Right atrium auricular region (tissue), 2 donors: ENCODE measurements at regions not wholly inside any gene's neighbourhood (a gene's known extent, or its start where the extent isn't known, plus 50 kb on each side); places are given as distances from the start of the nearest gene placed in this dataset.

Experiments
- DNase-seq: peaks from one replicate; pipeline ENCODE4 v3.0.0-alpha.2; 2019; ENCODE audit warnings: low spot score
- H3K27ac ChIP-seq, 2 donors: fragments of 200-600 bp; sonication (generic); 1 replicate in 1 of 2; 2 replicates in 1 of 2; pipeline ENCODE4 v1.5.1; 2016 to 2019
- H3K27me3 ChIP-seq, 2 donors: fragments of 200-600 bp; sonication (generic); one replicate each; pipeline versions ENCODE4 v1.5.1 to v1.6.0; 2017 to 2019
- H3K36me3 ChIP-seq: fragments of 200-600 bp; sonication (generic); one replicate; pipeline ENCODE4 v1.5.1; 2016
- H3K4me1 ChIP-seq, 2 donors: fragments of 200-600 bp; sonication (generic); one replicate each; pipeline versions ENCODE4 v1.5.1 to v1.6.0; 2017 to 2019
- H3K4me3 ChIP-seq, 2 donors: fragments of 200-600 bp; sonication (generic); 1 replicate in 1 of 2; 2 replicates in 1 of 2; pipeline ENCODE4 v1.5.1; 2017 to 2019; ENCODE audit warnings: mild to moderate bottlenecking in 1 of 2, moderate library complexity in 1 of 2
- H3K9me3 ChIP-seq, 2 donors: fragments of 200-600 bp; sonication (generic); one replicate each; pipeline ENCODE4 v1.5.1; 2019
- TF ChIP-seq, protein P1 (sequence below), 2 donors: fragments of 200-600 bp; sonication (generic); IDR thresholded peaks; one replicate each; pipeline ENCODE4 v1.5.1; 2019; ENCODE audit warnings: antibody characterized with exemption in 2 of 2

DNA sequence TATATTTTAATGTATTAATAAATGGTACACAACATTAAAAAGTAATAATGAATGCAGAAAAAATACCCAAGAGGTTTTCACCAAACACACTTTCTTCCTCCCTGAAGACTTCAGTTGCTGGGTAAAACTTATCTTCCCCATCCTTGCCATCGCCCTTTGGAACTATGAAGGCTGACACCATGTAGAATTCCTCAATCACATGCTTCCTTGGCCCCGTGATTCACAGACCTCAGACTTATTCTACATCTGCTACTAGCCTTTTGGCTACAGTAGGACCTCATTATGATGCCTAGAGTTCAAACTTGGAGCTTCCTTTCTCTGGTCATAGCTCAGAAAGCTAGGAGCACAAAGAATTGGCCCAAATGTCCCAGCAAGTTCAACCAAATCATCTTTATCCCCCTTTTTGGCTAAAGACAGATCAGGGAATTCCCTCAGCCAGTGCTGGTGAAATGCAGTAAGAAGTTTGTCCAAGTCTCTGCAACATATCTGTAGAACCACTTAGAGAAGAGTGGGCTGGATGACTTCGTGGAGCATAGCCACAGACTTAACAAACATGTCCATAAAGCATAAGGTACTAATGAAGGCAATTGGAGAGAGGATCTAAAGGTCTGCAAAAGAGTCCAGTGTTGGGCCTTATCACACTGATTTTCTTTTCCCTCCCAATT, 253.5 kb downstream of the SEC61B start:
- Histone ChIP-seq H3K27me3 (no peaks in the 10 kb centered on the region), H3K27ac (no peak overlapping the region), H3K4me1 (peaks cover 0 to 5% of the 10 kb centered on the region in 2 donors), H3K4me3 (no peak overlapping the region), H3K9me3 (no peaks in the 10 kb centered on the region), H3K36me3 (no peaks in the 10 kb centered on the region)
- DNase-seq, result no peak
- TF ChIP-seq, protein P1, sequence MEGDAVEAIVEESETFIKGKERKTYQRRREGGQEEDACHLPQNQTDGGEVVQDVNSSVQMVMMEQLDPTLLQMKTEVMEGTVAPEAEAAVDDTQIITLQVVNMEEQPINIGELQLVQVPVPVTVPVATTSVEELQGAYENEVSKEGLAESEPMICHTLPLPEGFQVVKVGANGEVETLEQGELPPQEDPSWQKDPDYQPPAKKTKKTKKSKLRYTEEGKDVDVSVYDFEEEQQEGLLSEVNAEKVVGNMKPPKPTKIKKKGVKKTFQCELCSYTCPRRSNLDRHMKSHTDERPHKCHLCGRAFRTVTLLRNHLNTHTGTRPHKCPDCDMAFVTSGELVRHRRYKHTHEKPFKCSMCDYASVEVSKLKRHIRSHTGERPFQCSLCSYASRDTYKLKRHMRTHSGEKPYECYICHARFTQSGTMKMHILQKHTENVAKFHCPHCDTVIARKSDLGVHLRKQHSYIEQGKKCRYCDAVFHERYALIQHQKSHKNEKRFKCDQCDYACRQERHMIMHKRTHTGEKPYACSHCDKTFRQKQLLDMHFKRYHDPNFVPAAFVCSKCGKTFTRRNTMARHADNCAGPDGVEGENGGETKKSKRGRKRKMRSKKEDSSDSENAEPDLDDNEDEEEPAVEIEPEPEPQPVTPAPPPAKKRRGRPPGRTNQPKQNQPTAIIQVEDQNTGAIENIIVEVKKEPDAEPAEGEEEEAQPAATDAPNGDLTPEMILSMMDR (IDR thresholded peaks at IDR 0.05), result no peak

DNA sequence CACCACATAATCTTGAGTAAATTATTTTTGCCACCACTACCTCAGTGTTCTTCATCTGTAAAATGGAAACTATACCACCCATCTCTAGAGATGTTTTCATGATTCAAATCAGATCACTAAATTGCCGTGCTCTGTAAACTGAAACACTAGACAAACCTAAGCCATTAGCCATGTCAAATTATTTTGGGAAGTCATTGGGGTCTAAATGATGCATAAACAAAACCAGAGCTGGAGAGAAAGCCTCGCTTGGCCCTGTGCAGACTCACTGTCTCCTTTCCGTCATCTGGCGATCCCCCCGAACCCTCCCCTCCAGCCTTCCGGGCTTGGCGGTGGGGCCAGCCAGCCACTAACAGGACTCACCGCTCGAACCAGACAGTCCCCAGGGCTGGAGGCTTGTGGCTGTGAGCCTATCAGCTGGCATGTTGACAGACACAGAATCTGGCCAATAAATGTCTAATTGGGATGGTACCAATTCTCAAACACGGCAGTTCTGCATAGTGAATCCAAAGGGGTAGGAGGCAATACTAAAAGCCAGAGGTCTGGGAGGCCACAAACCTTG, 256.5 kb downstream of the SEC61B start:
- no peaks in the 10 kb centered on the region for H3K27me3 ChIP-seq
- peaks cover 0 to 5% of the 10 kb centered on the region in 2 donors for H3K4me1 ChIP-seq
- no peak overlapping the region for H3K4me3 ChIP-seq
- no peak for DNase-seq
- TF ChIP-seq, protein P1 (IDR thresholded peaks at IDR 0.05), result no peak
- no peaks in the 10 kb centered on the region for H3K36me3 ChIP-seq
- H3K27ac ChIP-seq, result no peak overlapping the region
- no peaks in the 10 kb centered on the region for H3K9me3 ChIP-seq

DNA sequence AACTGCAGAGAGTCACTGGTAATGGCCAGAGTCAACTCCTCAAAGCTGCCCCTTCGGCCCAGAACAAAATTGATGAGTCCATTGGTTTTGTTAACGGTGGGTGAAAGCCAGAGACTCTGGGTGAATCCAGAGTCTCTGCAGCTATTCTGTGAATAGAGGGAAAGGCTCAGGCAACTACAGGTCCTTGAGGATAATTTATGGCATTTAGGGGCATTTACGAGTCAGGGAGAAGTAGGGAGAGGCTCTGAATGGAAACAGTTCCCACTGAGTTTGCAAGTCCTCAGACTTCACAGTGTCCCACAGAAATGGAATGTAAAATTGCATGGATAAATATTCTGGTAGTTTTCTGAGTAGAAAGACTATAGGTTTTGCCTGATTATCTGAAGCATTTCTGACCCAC, 257.8 kb downstream of the SEC61B start:
- no peaks in the 10 kb centered on the region for H3K9me3 ChIP-seq
- TF ChIP-seq, protein P1 (IDR thresholded peaks at IDR 0.05), result no peak
- no peak for DNase-seq
- H3K4me3 ChIP-seq, result no peak overlapping the region
- no peak overlapping the region for H3K27ac ChIP-seq
- no peaks in the 10 kb centered on the region for H3K36me3 ChIP-seq
- no peaks in the 10 kb centered on the region for H3K27me3 ChIP-seq
- H3K4me1 ChIP-seq, result no peaks in the 10 kb centered on the region

DNA sequence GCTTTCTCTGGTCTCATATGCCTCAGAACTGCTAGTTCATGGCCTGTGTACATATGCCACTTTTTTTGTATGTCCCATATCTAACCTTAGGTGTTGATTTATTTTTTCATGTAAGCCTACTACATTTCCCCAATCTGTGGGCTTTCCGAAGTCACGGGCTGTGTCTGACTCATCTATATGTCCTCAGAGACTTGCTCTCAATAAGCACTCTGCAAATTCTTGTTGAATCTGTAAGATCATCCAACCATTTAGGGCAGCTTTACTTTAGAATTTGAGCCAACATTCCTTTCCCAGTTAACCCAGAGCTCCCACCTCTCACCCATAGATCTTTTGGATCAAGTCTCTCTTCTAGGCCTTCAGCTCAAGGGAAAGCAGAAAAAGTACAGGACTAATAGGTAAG, 263.4 kb downstream of the SEC61B start:
- no peaks in the 10 kb centered on the region for H3K4me1 ChIP-seq
- DNase-seq, result no peak
- H3K9me3 ChIP-seq, result no peaks in the 10 kb centered on the region
- TF ChIP-seq, protein P1 (IDR thresholded peaks at IDR 0.05), result no peak
- H3K27me3 ChIP-seq, result no peaks in the 10 kb centered on the region
- H3K27ac ChIP-seq, result no peak overlapping the region
- H3K4me3 ChIP-seq, result no peak overlapping the region
- no peaks in the 10 kb centered on the region for H3K36me3 ChIP-seq

DNA sequence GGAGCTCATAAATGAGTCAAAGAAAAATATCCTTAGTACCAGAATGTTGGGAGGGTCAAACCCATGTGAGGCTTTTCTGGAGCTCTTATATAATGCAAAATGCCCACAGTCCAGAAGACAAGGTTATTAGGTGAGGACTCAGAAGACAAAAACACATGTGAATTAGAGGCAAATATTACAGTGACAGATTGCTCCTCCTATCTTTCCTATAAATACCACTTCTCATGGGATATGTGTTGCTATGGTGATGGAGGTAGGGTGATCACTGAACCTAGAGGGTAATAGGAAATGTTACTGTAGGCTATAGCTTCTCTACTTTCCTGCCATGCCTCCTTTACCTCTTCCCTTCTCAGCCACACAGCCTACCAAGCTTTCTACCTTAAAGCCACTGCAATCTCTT, 264.6 kb downstream of the SEC61B start:
- Histone ChIP-seq H3K27ac (no peak overlapping the region), H3K36me3 (no peaks in the 10 kb centered on the region), H3K4me3 (no peak overlapping the region), H3K4me1 (no peaks in the 10 kb centered on the region), H3K9me3 (no peaks in the 10 kb centered on the region), H3K27me3 (no peaks in the 10 kb centered on the region)
- TF ChIP-seq, protein P1 (IDR thresholded peaks at IDR 0.05), result no peak
- DNase-seq, result no peak
